Stomach (tissue), 8 donors: ENCODE measurements at regions not wholly inside any gene's neighbourhood (a gene's known extent, or its start where the extent isn't known, plus 50 kb on each side); places are given as distances from the start of the nearest gene placed in this dataset.

Experiments used
- DNase-seq, 2 donors: peaks; one replicate each; pipeline versions ENCODE4 v3.0.0 to v3.0.0-alpha.2; 2013 to 2019
- H3K27ac ChIP-seq, 5 donors: fragments of 200-600 bp in 4 of 5; sonication (generic) in 4 of 5; one replicate each; pipeline ENCODE4 v1.5.1; 2013 to 2019; ENCODE audit warnings: mild to moderate bottlenecking in 1 of 5, moderate library complexity in 1 of 5
- H3K27me3 ChIP-seq, 3 donors: fragments of 200-600 bp; sonication (generic); one replicate each; pipeline ENCODE4 v1.5.1; 2017 to 2019; ENCODE audit warnings: mixed run types in 1 of 3
- H3K36me3 ChIP-seq, 4 donors: fragments of 200-600 bp; sonication (generic); 1 replicate in 3 of 4; 2 replicates in 1 of 4; pipeline ENCODE4 v1.5.1; 2016 to 2019
- H3K4me1 ChIP-seq, 4 donors: fragments of 200-600 bp; sonication (generic); one replicate each; pipeline ENCODE4 v1.5.1; 2016 to 2019
- H3K4me3 ChIP-seq, 4 donors: fragments of 200-600 bp; sonication (generic) in 3 of 4; one replicate each; pipeline ENCODE4 v1.5.1; 2016 to 2019; ENCODE audit warnings: mild to moderate bottlenecking in 1 of 4
- H3K9me3 ChIP-seq, 4 donors: fragments of 200-600 bp; sonication (generic); one replicate each; pipeline ENCODE4 v1.5.1; 2016 to 2019
- EP300 ChIP-seq: sonication (generic); formaldehyde crosslinking; IDR thresholded peaks from one replicate; pipeline ENCODE4 v1.6.1; 2017; ENCODE audit warnings: antibody characterized with exemption
- POLR2A ChIP-seq, 4 donors: fragments of 450-650 bp; IDR thresholded peaks; one replicate each; pipeline ENCODE4 v1.6.1; 2016; ENCODE audit warnings: antibody characterized with exemption in 4 of 4, control low read depth in 2 of 4, mild to moderate bottlenecking in 1 of 4, moderate library complexity in 1 of 4
- POLR2AphosphoS5 ChIP-seq, 3 donors: sonication (generic); formaldehyde crosslinking; IDR thresholded peaks; one replicate each; pipeline ENCODE4 v1.6.1; 2016; ENCODE audit warnings: antibody characterized with exemption in 3 of 3
- WGBS, 5 donors: extraction: QIAGEN DNeasy Blood & Tissue Kit in 3 of 5; methylation state at CpG; one replicate each; pipeline versions ENCODE4 v1.1.5 to v1.1.7; 2013 to 2018; 5-methylcytosine and 5-hydroxymethylcytosine counted together
- intact Hi-C: fragments of 100-400 bp; cut with DNase I; formaldehyde crosslinking; loops from one replicate; pipeline ENCODE4 v1.15.1; 2023; ENCODE audit warnings: low total_unique reads
- TF ChIP-seq, protein P1 (sequence below), 7 experiments: fragments of 450-650 bp in 4 of 7; fragments of 200-600 bp in 3 of 7; sonication (generic) in 3 of 7; IDR thresholded peaks; one replicate each; pipeline ENCODE4 v1.5.1; 2016 to 2019; ENCODE audit warnings: antibody characterized with exemption in 7 of 7, control low read depth in 2 of 7, mild to moderate bottlenecking in 1 of 7
- donor health status: healthy with polysubstance abuse.
- donor health status: Bipolar disorder and iron deficiency.
- donor health status: healthy.

DNA sequence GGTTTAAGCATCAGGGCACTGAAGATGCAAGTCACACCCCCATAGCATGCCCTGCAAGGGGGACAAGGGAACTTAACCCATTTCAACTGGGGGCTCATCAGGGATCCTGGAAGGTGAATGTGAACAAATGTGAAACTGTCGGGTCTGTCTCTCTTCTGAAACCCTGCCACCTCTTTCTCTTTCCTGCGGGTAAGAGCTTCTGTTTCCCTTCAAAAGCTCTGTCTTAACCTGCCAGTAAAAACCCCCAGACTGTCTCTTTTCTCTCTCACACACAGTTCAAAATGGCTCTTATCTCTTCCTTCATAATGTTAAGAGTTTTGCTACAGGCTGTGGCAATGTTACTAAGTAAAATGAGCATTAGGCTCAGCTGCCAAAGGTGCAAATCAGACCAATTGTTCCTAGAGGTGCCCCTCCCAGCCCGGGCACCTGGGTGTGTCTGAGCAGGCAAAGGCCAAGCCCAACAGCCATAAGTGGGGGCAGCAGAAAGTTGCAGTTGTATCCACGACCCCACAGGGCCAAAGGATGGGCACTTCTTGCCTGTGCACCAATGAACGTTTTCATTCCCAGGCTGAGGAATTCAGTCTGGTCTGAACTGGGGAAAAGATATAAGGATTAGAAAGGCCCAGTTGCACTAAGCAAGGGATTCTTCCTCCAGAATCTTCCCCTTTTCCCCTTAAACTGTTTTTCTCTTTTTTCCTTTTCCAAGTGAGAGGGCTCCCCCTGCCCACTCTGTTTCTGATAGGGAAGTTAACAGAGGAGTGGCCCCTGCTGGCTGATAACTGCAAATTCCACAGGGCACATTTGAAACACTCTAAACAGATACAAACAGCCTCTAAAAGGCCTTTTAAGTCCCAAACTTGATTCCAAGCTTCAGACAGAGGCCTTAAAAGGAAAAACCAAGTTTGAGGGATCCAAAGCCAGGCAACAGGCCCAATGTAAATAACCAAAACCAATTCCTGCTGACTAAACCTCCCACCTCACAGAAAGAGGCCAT is 113.8 kb upstream of the EPHA6 start:
- intact Hi-C loops: no loop called here
- TF ChIP-seq POLR2AphosphoS5 (IDR thresholded peaks at IDR 0.05) (no peak), POLR2A (IDR thresholded peaks at IDR 0.05) (no peak), EP300 (no peak)
- TF ChIP-seq, protein P1, sequence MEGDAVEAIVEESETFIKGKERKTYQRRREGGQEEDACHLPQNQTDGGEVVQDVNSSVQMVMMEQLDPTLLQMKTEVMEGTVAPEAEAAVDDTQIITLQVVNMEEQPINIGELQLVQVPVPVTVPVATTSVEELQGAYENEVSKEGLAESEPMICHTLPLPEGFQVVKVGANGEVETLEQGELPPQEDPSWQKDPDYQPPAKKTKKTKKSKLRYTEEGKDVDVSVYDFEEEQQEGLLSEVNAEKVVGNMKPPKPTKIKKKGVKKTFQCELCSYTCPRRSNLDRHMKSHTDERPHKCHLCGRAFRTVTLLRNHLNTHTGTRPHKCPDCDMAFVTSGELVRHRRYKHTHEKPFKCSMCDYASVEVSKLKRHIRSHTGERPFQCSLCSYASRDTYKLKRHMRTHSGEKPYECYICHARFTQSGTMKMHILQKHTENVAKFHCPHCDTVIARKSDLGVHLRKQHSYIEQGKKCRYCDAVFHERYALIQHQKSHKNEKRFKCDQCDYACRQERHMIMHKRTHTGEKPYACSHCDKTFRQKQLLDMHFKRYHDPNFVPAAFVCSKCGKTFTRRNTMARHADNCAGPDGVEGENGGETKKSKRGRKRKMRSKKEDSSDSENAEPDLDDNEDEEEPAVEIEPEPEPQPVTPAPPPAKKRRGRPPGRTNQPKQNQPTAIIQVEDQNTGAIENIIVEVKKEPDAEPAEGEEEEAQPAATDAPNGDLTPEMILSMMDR (IDR thresholded peaks at IDR 0.05): no peak
- Histone ChIP-seq H3K27ac (no peak overlapping the region), H3K36me3 (no peaks in the 10 kb centered on the region), H3K27me3 (no peaks in the 10 kb centered on the region), H3K4me3 (no peak overlapping the region), H3K9me3 (peaks cover 0 to 65% (median 13%) of the 10 kb centered on the region in 4 donors), H3K4me1 (no peaks in the 10 kb centered on the region)
- DNase-seq: no peak
- 49 to 61% (median 54%) methylated on average over 5 of the region's 5 CpGs for WGBS, 5 donors

DNA sequence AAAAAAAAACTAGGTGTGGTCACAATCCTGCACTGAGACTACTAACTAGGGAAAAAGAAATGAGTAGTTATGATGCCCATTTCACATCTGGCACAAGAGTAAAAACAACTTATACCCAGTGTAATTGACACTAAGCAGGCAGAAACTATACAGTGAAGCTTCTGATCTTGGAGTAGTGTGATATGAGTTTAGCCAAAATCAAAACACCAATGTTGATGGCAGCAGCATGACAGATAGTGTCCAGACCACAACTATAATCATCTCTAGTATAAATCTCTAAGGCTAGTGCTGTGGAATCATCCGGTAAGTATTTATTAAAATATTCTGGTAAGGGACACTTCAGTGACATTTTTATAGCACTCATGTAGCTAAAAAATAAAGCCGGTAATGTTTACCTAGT is 108.5 kb upstream of the EPHA6 start:
- H3K4me1 ChIP-seq: no peaks in the 10 kb centered on the region
- TF ChIP-seq, protein P1 (IDR thresholded peaks at IDR 0.05): no peak
- TF ChIP-seq POLR2A (IDR thresholded peaks at IDR 0.05) (no peak), EP300 (no peak), POLR2AphosphoS5 (IDR thresholded peaks at IDR 0.05) (no peak)
- no peaks in the 10 kb centered on the region for H3K36me3 ChIP-seq
- no peaks in the 10 kb centered on the region for H3K27me3 ChIP-seq
- peaks cover 0 to 32% (median 9%) of the 10 kb centered on the region in 4 donors for H3K9me3 ChIP-seq
- WGBS, 5 donors: 74 to 93% (median 80%) methylated on average over 2 of the region's 2 CpGs
- no peak overlapping the region for H3K27ac ChIP-seq
- intact Hi-C loops: no loop called here
- no peak for DNase-seq
- H3K4me3 ChIP-seq: no peak overlapping the region

DNA sequence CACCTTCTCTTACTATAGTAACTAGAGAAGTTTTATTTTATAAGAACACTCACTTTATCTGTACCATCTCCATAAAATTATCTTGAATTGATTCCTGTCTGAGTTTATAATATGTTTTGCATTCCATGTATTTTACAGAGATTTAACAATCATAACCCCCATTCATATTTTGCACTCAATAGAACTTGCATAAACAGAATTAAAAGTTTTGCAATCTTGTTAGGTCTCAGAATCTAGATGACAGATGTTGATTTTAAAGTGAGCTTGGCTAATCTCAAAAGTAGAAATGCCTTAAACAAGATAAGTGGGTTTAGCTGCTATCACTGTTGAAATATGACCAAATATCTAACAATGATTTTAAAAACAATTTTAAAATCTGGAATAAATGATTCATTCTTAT is 107.9 kb upstream of the EPHA6 start:
- H3K4me3 ChIP-seq: no peak overlapping the region
- H3K36me3 ChIP-seq: no peaks in the 10 kb centered on the region
- H3K9me3 ChIP-seq: peaks cover 0 to 27% (median 9%) of the 10 kb centered on the region in 4 donors
- H3K27ac ChIP-seq: no peak overlapping the region
- DNase-seq: no peak
- H3K4me1 ChIP-seq: no peaks in the 10 kb centered on the region
- intact Hi-C loops: no loop called here
- TF ChIP-seq POLR2A (IDR thresholded peaks at IDR 0.05): no peak
- TF ChIP-seq POLR2AphosphoS5 (IDR thresholded peaks at IDR 0.05): no peak
- no peak for TF ChIP-seq EP300
- TF ChIP-seq, protein P1 (IDR thresholded peaks at IDR 0.05): no peak
- no peaks in the 10 kb centered on the region for H3K27me3 ChIP-seq

DNA sequence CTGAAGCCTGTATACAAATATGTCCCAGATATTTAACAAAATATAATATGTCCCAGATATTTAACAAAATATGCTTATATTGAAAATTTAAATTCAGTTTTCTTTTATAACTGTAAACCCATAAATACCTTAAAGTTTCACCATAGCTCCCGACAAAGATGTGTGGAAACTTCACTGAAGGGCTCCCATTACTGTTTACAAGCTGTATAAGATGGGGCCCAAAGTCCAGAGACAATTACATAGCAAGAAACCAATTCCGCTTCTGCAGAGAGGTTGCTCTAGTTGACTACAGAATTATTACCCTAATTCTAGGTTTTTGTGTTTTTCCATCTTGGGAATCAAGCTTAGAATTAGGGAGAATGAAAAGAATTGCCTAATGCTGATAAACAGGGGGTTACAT is 102.6 kb upstream of the EPHA6 start:
- WGBS, 5 donors: 71 to 76% (median 74%) methylated on average over 2 of the region's 2 CpGs

More for the DNA sequence above, 102.6 kb upstream of the EPHA6 start:
- Histone ChIP-seq H3K27me3 (no peaks in the 10 kb centered on the region), H3K36me3 (no peaks in the 10 kb centered on the region), H3K27ac (no peak overlapping the region), H3K4me1 (no peaks in the 10 kb centered on the region), H3K9me3 (peaks cover 0 to 15% (median 0%) of the 10 kb centered on the region in 4 donors), H3K4me3 (no peak overlapping the region)
- TF ChIP-seq POLR2A (IDR thresholded peaks at IDR 0.05): no peak
- TF ChIP-seq EP300: no peak
- TF ChIP-seq POLR2AphosphoS5 (IDR thresholded peaks at IDR 0.05): no peak
- TF ChIP-seq, protein P1 (IDR thresholded peaks at IDR 0.05): no peak
- DNase-seq: no peak
- intact Hi-C loops: no loop called here
